CD8-positive, alpha-beta memory T cell (primary cell): ENCODE measurements at regions not wholly inside any gene's neighbourhood (a gene's known extent, or its start where the extent isn't known, plus 50 kb on each side); places are given as distances from the start of the nearest gene placed in this dataset.

Experiments used
- CTCF ChIA-PET: fragments of 350-600 bp; sonication (Branson Sonifier 250); formaldehyde crosslinking; loops from one replicate; lab custom pipeline; 2021; ENCODE audit warnings: antibody characterized with exemption; lab: Charles Lee
- POLR2A ChIA-PET: fragments of 350-600 bp; sonication (Branson Sonifier 250); formaldehyde crosslinking; loops from one replicate; lab custom pipeline; 2021; ENCODE audit warnings: antibody characterized with exemption; lab: Charles Lee
- DNase-seq, 5 donors: peaks; one replicate each; pipeline versions ENCODE4 v3.0.0 to v3.0.0-alpha.2; 2020 to 2022; ENCODE audit warnings: mixed read lengths in 1 of 5
- H3K27ac ChIP-seq: one replicate; pipeline ENCODE4 v1.7.0; 2013; ENCODE audit warnings: low read depth, mild to moderate bottlenecking, low read length, moderate library complexity
- H3K27me3 ChIP-seq: 2 replicates; pipeline ENCODE4 v1.7.0; 2013; ENCODE audit warnings: low read length, mild to moderate bottlenecking; ENCODE audit not compliant: insufficient read depth, poor library complexity, severe bottlenecking
- H3K36me3 ChIP-seq: 2 replicates; pipeline ENCODE4 v1.7.0; 2013; ENCODE audit warnings: mild to moderate bottlenecking, low read length, moderate library complexity; ENCODE audit not compliant: insufficient read depth
- H3K4me1 ChIP-seq: 2 replicates; pipeline ENCODE4 v1.7.0; 2013; ENCODE audit warnings: mild to moderate bottlenecking, low read length, moderate library complexity; ENCODE audit not compliant: insufficient read depth
- H3K4me3 ChIP-seq: 2 replicates; pipeline ENCODE4 v1.7.0; 2013; ENCODE audit warnings: mild to moderate bottlenecking, low read length
- H3K9me3 ChIP-seq: 2 replicates; pipeline ENCODE4 v1.7.0; 2013; ENCODE audit warnings: mild to moderate bottlenecking, low read length
- H3K27ac Mint-ChIP-seq, 8 donors: one replicate each; pipeline ENCODE4 v1.8.0; 2020 to 2021; ENCODE audit warnings: mixed read lengths in 8 of 8, mild to moderate bottlenecking in 6 of 8, inconsistent platforms in 3 of 8, moderate library complexity in 3 of 8
- H3K27me3 Mint-ChIP-seq, 2 donors: one replicate each; pipeline ENCODE4 v1.8.0; 2020 to 2021; ENCODE audit warnings: mixed read lengths in 2 of 2, mild to moderate bottlenecking in 1 of 2, moderate library complexity in 1 of 2
- H3K36me3 Mint-ChIP-seq, 3 donors: one replicate each; pipeline ENCODE4 v1.8.0; 2020 to 2021; ENCODE audit warnings: mixed read lengths in 3 of 3, inconsistent platforms in 1 of 3, mild to moderate bottlenecking in 1 of 3
- H3K4me1 Mint-ChIP-seq, 3 donors: one replicate each; pipeline ENCODE4 v1.8.0; 2020 to 2021; ENCODE audit warnings: mixed read lengths in 3 of 3, inconsistent platforms in 1 of 3, mild to moderate bottlenecking in 1 of 3
- H3K4me3 Mint-ChIP-seq, 7 donors: one replicate each; pipeline ENCODE4 v1.8.0; 2020 to 2021; ENCODE audit warnings: mixed read lengths in 7 of 7, mild to moderate bottlenecking in 6 of 7, moderate library complexity in 4 of 7, inconsistent platforms in 2 of 7
- H3K9me3 Mint-ChIP-seq, 5 donors: one replicate each; pipeline ENCODE4 v1.8.0; 2020 to 2022; ENCODE audit warnings: mixed read lengths in 5 of 5, mild to moderate bottlenecking in 3 of 5, moderate library complexity in 2 of 5, inconsistent platforms in 1 of 5

DNA sequence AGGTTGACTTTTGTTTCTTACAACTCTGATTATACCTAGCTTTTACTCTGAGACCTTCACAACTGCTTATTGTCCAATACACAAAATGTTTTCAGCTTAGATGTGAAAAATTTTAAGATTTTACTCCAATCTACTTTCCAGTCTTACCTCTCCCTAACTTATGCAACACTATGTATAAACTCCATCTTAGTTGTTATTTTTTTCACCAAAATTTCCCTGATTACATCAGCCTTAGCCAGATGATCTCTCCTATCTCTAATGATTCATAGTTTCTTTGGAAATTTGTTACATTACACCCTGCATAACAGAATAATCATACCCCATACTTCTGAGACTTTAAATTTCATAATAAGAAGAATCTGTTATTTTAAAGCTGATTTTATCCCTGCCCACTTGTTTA, 621.0 kb upstream of the ANO3 start:
- no peak for DNase-seq
- Histone ChIP-seq H3K4me3 (no peak overlapping the region), H3K27ac (no peak overlapping the region), H3K9me3 (no peaks in the 10 kb centered on the region), H3K4me1 (no peaks in the 10 kb centered on the region), H3K27me3 (no peaks in the 10 kb centered on the region), H3K36me3 (no peaks in the 10 kb centered on the region)
- Mint-ChIP-seq H3K27me3 (no peaks in the 10 kb centered on the region), H3K4me1 (no peaks in the 10 kb centered on the region), H3K27ac (no peak overlapping the region), H3K4me3 (no peak overlapping the region), H3K36me3 (no peaks in the 10 kb centered on the region), H3K9me3 (peaks cover 2 to 39% (median 10%) of the 10 kb centered on the region in 5 donors)
- ChIA-PET CTCF (no interaction called here), POLR2A (no interaction called here)

DNA sequence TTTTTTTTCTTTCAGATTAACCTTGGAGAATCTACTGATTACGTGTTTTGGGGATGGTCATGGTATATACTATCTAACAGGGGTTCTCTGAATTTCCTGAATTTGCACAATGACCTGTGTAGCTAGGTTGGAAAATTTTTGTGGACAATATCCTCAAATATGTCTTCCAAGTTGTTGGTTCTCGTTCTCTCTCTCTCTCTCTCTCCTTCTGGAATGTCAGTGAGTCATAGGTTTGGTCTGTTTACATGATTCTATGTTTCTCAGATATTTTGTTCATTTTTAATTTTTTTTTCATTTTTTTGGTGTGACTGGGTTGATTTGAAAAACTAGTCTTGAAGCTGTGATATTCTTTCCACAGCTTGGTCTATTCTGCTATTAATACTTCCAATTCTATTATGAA, 604.0 kb upstream of the ANO3 start:
- H3K36me3 Mint-ChIP-seq: no peaks in the 10 kb centered on the region
- ChIA-PET CTCF (no interaction called here), POLR2A (no interaction called here)
- peaks cover 9 to 39% (median 21%) of the 10 kb centered on the region in 5 donors for H3K9me3 Mint-ChIP-seq
- Histone ChIP-seq H3K4me3 (no peak overlapping the region), H3K27ac (no peak overlapping the region), H3K36me3 (no peaks in the 10 kb centered on the region), H3K27me3 (no peaks in the 10 kb centered on the region), H3K9me3 (no peaks in the 10 kb centered on the region), H3K4me1 (no peaks in the 10 kb centered on the region)
- DNase-seq: no peak
- no peaks in the 10 kb centered on the region for H3K4me1 Mint-ChIP-seq
- H3K27ac Mint-ChIP-seq: no peak overlapping the region
- no peaks in the 10 kb centered on the region for H3K27me3 Mint-ChIP-seq
- no peak overlapping the region for H3K4me3 Mint-ChIP-seq

DNA sequence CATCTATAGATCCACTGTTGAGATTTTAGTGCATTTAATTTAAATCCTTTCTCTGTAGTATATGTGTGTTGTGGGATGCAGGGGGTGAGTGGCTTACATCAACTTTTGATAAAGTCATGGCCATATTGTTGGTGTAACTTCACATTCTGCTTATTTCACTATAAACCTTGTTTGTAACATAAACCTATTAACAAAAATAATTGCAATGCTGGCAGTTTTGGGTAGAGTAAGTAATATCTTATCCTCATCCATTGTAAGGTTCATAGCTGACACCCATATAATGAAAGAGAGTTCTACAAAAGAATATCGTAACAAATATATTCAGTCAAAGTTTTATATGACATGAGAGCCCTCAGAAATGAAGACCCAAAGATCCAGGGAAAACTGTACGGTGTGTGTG, 601.7 kb upstream of the ANO3 start:
- H3K9me3 Mint-ChIP-seq: peaks cover 6 to 32% (median 21%) of the 10 kb centered on the region in 5 donors
- Histone ChIP-seq H3K4me3 (no peak overlapping the region), H3K27me3 (no peaks in the 10 kb centered on the region), H3K36me3 (no peaks in the 10 kb centered on the region), H3K4me1 (no peaks in the 10 kb centered on the region), H3K9me3 (no peaks in the 10 kb centered on the region), H3K27ac (no peak overlapping the region)
- H3K36me3 Mint-ChIP-seq: no peaks in the 10 kb centered on the region
- DNase-seq: no peak
- no peak overlapping the region for H3K27ac Mint-ChIP-seq
- H3K4me1 Mint-ChIP-seq: no peaks in the 10 kb centered on the region
- no peaks in the 10 kb centered on the region for H3K27me3 Mint-ChIP-seq
- CTCF ChIA-PET: no interaction called here
- POLR2A ChIA-PET: no interaction called here
- no peak overlapping the region for H3K4me3 Mint-ChIP-seq

DNA sequence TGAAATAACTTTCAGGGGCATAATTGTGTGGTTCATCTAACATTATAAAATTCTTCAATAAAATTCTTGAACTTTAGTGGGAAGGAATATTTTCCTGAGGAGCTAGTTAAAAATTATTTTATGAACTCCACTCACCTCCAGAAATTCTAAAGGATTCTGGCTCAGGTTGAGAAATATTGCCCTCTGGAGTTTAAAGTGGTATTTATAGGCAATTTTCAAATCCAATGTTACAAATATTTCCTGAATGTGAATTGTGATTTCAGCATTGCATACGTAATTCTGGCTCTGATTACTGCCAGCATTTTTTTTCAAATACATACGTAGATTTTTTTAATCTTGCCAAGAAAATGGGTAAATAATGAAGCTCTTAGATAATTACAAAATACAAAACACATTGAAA, 598.2 kb upstream of the ANO3 start:
- peaks cover 0 to 22% (median 6%) of the 10 kb centered on the region in 5 donors for H3K9me3 Mint-ChIP-seq
- no peak overlapping the region for H3K4me3 Mint-ChIP-seq
- no peak overlapping the region for H3K27ac ChIP-seq
- no peaks in the 10 kb centered on the region for H3K4me1 ChIP-seq
- ChIA-PET POLR2A (no interaction called here), CTCF (no interaction called here)
- H3K4me3 ChIP-seq: no peak overlapping the region
- no peaks in the 10 kb centered on the region for H3K27me3 Mint-ChIP-seq
- no peaks in the 10 kb centered on the region for H3K36me3 Mint-ChIP-seq
- H3K27ac Mint-ChIP-seq: no peak overlapping the region
- no peaks in the 10 kb centered on the region for H3K36me3 ChIP-seq
- no peaks in the 10 kb centered on the region for H3K9me3 ChIP-seq
- no peak for DNase-seq
- H3K4me1 Mint-ChIP-seq: no peaks in the 10 kb centered on the region
- H3K27me3 ChIP-seq: no peaks in the 10 kb centered on the region

DNA sequence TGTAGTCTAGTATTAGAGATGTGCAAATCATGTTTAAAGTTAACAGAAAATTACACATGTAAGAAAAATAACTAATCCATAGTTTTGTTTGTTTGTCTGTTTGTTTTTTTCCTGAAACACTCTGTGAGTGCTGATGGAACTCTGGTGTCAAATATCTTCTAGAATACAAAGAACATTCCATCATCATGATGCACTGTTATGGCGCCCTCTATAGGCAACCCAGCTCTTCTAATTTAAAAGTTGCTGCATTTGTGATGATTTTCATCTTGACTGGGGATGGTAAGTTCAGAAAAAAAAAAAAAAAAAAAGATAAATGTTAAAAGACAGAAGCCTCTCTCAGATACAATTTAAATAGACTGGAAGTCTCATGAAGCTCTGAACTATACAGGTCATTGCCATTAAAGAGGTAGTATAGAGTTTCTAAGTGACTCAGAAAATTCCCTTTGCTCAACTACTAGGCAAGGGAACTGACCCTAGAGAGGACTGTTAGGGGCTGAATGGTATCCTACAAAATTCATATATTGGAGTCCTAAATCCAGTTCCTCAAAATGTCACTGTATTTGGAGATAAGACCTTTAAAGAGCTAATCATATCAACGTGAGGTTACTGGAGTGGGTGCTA, 597.2 kb upstream of the ANO3 start:
- no peak for DNase-seq
- POLR2A ChIA-PET: no interaction called here
- no peak overlapping the region for H3K27ac ChIP-seq
- no peaks in the 10 kb centered on the region for H3K27me3 ChIP-seq
- no peaks in the 10 kb centered on the region for H3K4me1 ChIP-seq
- Mint-ChIP-seq H3K36me3 (no peaks in the 10 kb centered on the region), H3K9me3 (peaks cover 0 to 30% (median 6%) of the 10 kb centered on the region in 5 donors), H3K27ac (no peak overlapping the region), H3K27me3 (no peaks in the 10 kb centered on the region), H3K4me3 (no peak overlapping the region), H3K4me1 (no peaks in the 10 kb centered on the region)
- CTCF ChIA-PET: no interaction called here
- no peak overlapping the region for H3K4me3 ChIP-seq
- no peaks in the 10 kb centered on the region for H3K9me3 ChIP-seq
- H3K36me3 ChIP-seq: no peaks in the 10 kb centered on the region

DNA sequence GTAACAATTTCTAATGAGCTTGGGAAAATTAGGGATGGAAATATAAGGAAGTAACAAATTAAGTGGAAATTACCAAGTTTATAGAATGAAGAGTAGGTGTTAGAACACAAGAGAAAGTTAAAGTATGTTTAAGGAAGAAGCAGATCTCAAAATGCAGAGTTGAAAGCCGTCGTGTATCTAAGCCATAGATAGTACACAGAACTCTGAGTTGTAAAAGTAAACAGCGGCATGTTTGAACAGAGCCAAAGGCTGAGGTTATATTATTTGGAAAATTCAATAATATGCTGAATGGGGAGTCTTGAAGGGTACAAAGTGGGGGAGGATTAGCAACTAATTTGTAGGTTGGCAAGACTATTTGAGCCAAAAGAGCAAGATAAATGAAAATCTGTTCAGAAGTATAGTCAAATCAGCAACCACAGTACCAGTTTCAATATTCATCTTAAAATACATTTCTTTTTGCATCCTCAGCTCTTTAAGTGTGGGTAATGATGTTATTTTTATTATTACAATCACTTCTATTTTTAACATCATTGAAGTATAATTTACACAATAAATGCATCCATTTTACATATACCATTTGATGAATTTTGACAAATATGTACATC, 594.8 kb upstream of the ANO3 start:
- no peaks in the 10 kb centered on the region for H3K36me3 ChIP-seq
- H3K9me3 ChIP-seq: no peaks in the 10 kb centered on the region
- Mint-ChIP-seq H3K9me3 (peaks cover 0 to 25% (median 7%) of the 10 kb centered on the region in 5 donors), H3K27ac (no peak overlapping the region), H3K36me3 (no peaks in the 10 kb centered on the region), H3K27me3 (no peaks in the 10 kb centered on the region), H3K4me1 (no peaks in the 10 kb centered on the region), H3K4me3 (no peak overlapping the region)
- no peak overlapping the region for H3K4me3 ChIP-seq
- no peak overlapping the region for H3K27ac ChIP-seq
- H3K27me3 ChIP-seq: no peaks in the 10 kb centered on the region
- H3K4me1 ChIP-seq: no peaks in the 10 kb centered on the region
- POLR2A ChIA-PET: no interaction called here
- DNase-seq: no peak
- CTCF ChIA-PET: no interaction called here

DNA sequence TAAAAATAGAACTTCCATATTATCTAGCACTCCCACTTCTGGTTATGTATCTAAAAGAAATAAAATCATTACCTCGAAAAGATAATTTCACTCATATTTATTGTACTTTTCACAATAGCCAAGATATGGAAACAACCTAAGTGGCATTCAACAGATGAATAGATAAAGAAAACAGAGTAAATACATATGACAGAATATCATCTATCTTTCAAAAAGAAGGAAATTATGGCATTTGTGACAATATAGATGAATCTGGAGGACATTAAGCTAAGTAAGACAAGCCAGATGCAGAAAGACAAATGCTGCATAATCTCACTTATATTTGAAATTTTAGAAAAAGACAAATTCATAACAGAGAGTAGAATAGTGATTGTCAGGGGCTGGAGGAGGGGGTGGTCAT, 590.0 kb upstream of the ANO3 start:
- H3K27ac ChIP-seq: no peak overlapping the region
- H3K36me3 Mint-ChIP-seq: no peaks in the 10 kb centered on the region
- CTCF ChIA-PET: no interaction called here
- H3K27me3 ChIP-seq: no peaks in the 10 kb centered on the region
- H3K4me3 ChIP-seq: no peak overlapping the region
- POLR2A ChIA-PET: no interaction called here
- peaks cover 0 to 27% (median 4%) of the 10 kb centered on the region in 5 donors for H3K9me3 Mint-ChIP-seq
- H3K4me3 Mint-ChIP-seq: no peak overlapping the region
- H3K4me1 Mint-ChIP-seq: no peaks in the 10 kb centered on the region
- no peak overlapping the region for H3K27ac Mint-ChIP-seq
- no peaks in the 10 kb centered on the region for H3K36me3 ChIP-seq
- H3K27me3 Mint-ChIP-seq: no peaks in the 10 kb centered on the region
- H3K4me1 ChIP-seq: no peaks in the 10 kb centered on the region
- DNase-seq: no peak
- no peaks in the 10 kb centered on the region for H3K9me3 ChIP-seq

DNA sequence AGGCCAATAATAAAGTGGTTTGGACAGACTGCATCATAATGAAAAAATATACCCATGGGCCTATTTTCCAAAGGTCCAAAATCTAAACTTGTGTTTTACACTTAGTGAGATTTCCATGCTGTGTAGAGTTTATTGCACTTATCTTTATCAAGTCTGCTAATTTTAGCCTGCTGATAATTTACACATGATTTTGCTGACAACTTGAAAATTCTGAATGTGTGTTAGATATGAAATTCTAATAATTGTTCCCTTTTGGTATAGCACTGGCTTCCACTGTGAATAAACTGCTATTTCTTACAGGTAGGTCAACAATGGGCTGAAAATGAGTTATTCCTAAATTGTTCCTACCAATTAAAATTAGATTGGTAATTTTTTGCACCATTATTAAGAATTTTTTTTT, 589.1 kb upstream of the ANO3 start:
- H3K4me3 Mint-ChIP-seq: no peak overlapping the region
- H3K27me3 Mint-ChIP-seq: no peaks in the 10 kb centered on the region
- H3K36me3 Mint-ChIP-seq: no peaks in the 10 kb centered on the region
- no peak overlapping the region for H3K27ac Mint-ChIP-seq
- H3K9me3 Mint-ChIP-seq: peaks cover 0 to 24% (median 4%) of the 10 kb centered on the region in 5 donors
- no peaks in the 10 kb centered on the region for H3K36me3 ChIP-seq
- H3K27me3 ChIP-seq: no peaks in the 10 kb centered on the region
- no peak for DNase-seq
- H3K4me1 Mint-ChIP-seq: no peaks in the 10 kb centered on the region
- no peak overlapping the region for H3K27ac ChIP-seq
- ChIA-PET CTCF (no interaction called here), POLR2A (no interaction called here)
- H3K4me1 ChIP-seq: no peaks in the 10 kb centered on the region
- no peaks in the 10 kb centered on the region for H3K9me3 ChIP-seq
- no peak overlapping the region for H3K4me3 ChIP-seq
